A673 (cell line): ENCODE measurements at regions not wholly inside any gene's neighbourhood (a gene's known extent, or its start where the extent isn't known, plus 50 kb on each side); places are given as distances from the start of the nearest gene placed in this dataset.
"Not testable (repeated sequence)": the region's sequence is repeated elsewhere in the genome, so short reads cannot be mapped to it uniquely, and the experiment has no call there.

Source experiments
- BruUV-seq: library from RNA; stranded (reverse); fragments of 400-500 nt; replicated peaks from 2 replicates; lab custom pipeline; 2021; lab: Mats Ljungman, UMichigan
- CTCF ChIA-PET: fragments of 300-600 bp; sonication (Branson Sonifier 250); formaldehyde crosslinking; loops from one replicate; lab custom pipeline; 2022; ENCODE audit warnings: antibody characterized with exemption; lab: Charles Lee
- POLR2A ChIA-PET: fragments of 300-600 bp; sonication (Branson Sonifier 250); formaldehyde crosslinking; loops from one replicate; lab custom pipeline; 2022; ENCODE audit warnings: antibody characterized with exemption; ENCODE audit not compliant: low non-redundant PET; lab: Charles Lee
- DNase-seq: peaks from one replicate; pipeline ENCODE4 v3.0.0-alpha.2; 2015; ENCODE audit warnings: low spot score
- H3K27ac ChIP-seq: fragments of 200-600 bp; sonication (generic); 2 replicates; pipeline ENCODE4 v1.5.1; 2016; ENCODE audit warnings: mixed run types, low read depth, mild to moderate bottlenecking, mixed read lengths, antibody characterized with exemption, low read length; ENCODE audit not compliant: poor library complexity, severe bottlenecking
- H3K27me3 ChIP-seq: fragments of 200-600 bp; sonication (generic); replicated peaks from 2 replicates; pipeline ENCODE4 v1.6.1; 2017; ENCODE audit warnings: mixed run types, low read depth, mild to moderate bottlenecking, mixed read lengths, antibody characterized with exemption, low read length; ENCODE audit not compliant: insufficient read depth, poor library complexity
- H3K36me3 ChIP-seq: fragments of 200-600 bp; sonication (generic); 2 replicates; pipeline ENCODE4 v1.6.1; 2016; ENCODE audit warnings: mixed run types, mild to moderate bottlenecking, mixed read lengths, antibody characterized with exemption, low read length; ENCODE audit not compliant: insufficient read depth, poor library complexity, severe bottlenecking
- H3K4me1 ChIP-seq: fragments of 200-600 bp; sonication (generic); 2 replicates; pipeline ENCODE4 v1.6.1; 2017; ENCODE audit warnings: mixed run types, mild to moderate bottlenecking, mixed read lengths, antibody characterized with exemption, low read length; ENCODE audit not compliant: insufficient read depth, poor library complexity, severe bottlenecking
- H3K4me3 ChIP-seq: fragments of 200-600 bp; sonication (generic); 2 replicates; pipeline ENCODE4 v1.5.1; 2016; ENCODE audit warnings: low read depth, mixed run types, mild to moderate bottlenecking, mixed read lengths, low read length; ENCODE audit not compliant: poor library complexity, severe bottlenecking
- H3K9me3 ChIP-seq: fragments of 200-600 bp; sonication (generic); 2 replicates; pipeline ENCODE4 v1.6.1; 2016; ENCODE audit warnings: mixed run types, low read depth, mild to moderate bottlenecking, mixed read lengths, antibody characterized with exemption, low read length; ENCODE audit not compliant: poor library complexity, severe bottlenecking
- CTCF ChIP-seq: fragments of 300-800, 200-600 bp; sonication (generic); conservative IDR thresholded peaks from 2 replicates; pipeline ENCODE4 v1.5.1; 2017; ENCODE audit warnings: low read depth, mild to moderate bottlenecking, antibody characterized with exemption, low read length, moderate library complexity, mixed read lengths
- EZH2 ChIP-seq: fragments of 200-600 bp; sonication (generic); IDR thresholded peaks from 2 replicates; pipeline ENCODE4 v1.6.1; 2017; ENCODE audit warnings: borderline replicate concordance, low read depth, mild to moderate bottlenecking, mixed read lengths, antibody characterized with exemption, low read length; ENCODE audit not compliant: poor library complexity, severe bottlenecking
- intact Hi-C: fragments of 100-400 bp; cut with micrococcal nuclease; formaldehyde crosslinking; loops from one replicate; pipeline ENCODE4 v1.10.0; 2022; ENCODE audit not compliant: unreplicated experiment

GRCh38 chr9:22840641-22841040 is 394.0 kb downstream of the DMRTA1 start:
- TF ChIP-seq CTCF = no peak
- no peak for TF ChIP-seq EZH2
- Histone ChIP-seq H3K4me1 (no peaks in the 10 kb centered on the region), H3K27ac (no peak overlapping the region), H3K36me3 (no peaks in the 10 kb centered on the region), H3K9me3 (no peaks in the 10 kb centered on the region), H3K4me3 (no peak overlapping the region), H3K27me3 (no peaks in the 10 kb centered on the region)
- intact Hi-C loops = no loop called here
- no TSS peak for BruUV-seq
- ChIA-PET CTCF (no interaction called here), POLR2A (no interaction called here)
- DNase-seq = no peak

GRCh38 chr9:22845243-22845642 is 398.6 kb downstream of the DMRTA1 start:
- CTCF ChIA-PET, H3K9me3 ChIP-seq, BruUV-seq, H3K4me1 ChIP-seq, intact Hi-C loops, H3K36me3 ChIP-seq, DNase-seq, H3K27ac ChIP-seq, H3K4me3 ChIP-seq, POLR2A ChIA-PET, H3K27me3 ChIP-seq: not testable (repeated sequence)

GRCh38 chr9:22855980-22856379 is 409.4 kb downstream of the DMRTA1 start:
- Histone ChIP-seq H3K4me3 (no peak overlapping the region), H3K27ac (no peak overlapping the region), H3K4me1 (no peaks in the 10 kb centered on the region), H3K9me3 (no peaks in the 10 kb centered on the region), H3K36me3 (no peaks in the 10 kb centered on the region), H3K27me3 (no peaks in the 10 kb centered on the region)
- ChIA-PET CTCF (no interaction called here), POLR2A (no interaction called here)
- TF ChIP-seq CTCF = no peak
- TF ChIP-seq EZH2 = no peak
- DNase-seq = no peak
- intact Hi-C loops = no loop called here
- BruUV-seq = no TSS peak

- Histone ChIP-seq H3K4me1 (no peaks in the 10 kb centered on the region), H3K4me3 (no peak overlapping the region), H3K27me3 (no peaks in the 10 kb centered on the region), H3K27ac (no peak overlapping the region), H3K9me3 (no peaks in the 10 kb centered on the region), H3K36me3 (no peaks in the 10 kb centered on the region)
- no TSS peak for BruUV-seq
- ChIA-PET CTCF (no interaction called here), POLR2A (no interaction called here)
- intact Hi-C loops = no loop called here
- DNase-seq = no peak
- TF ChIP-seq EZH2 = no peak
- TF ChIP-seq CTCF = no peak
Measured at GRCh38 chr9:22857316-22857715, 410.7 kb downstream of the DMRTA1 start.
